Left renal cortex interstitium (tissue), 4 donors: ENCODE measurements at regions not wholly inside any gene's neighbourhood (a gene's known extent, or its start where the extent isn't known, plus 50 kb on each side); places are given as distances from the start of the nearest gene placed in this dataset.
"Not testable (repeated sequence)": the region's sequence is repeated elsewhere in the genome, so short reads cannot be mapped to it uniquely, and the experiment has no call there.

ENCODE experiments used
- DNase-seq, 4 donors: peaks; one replicate each; pipeline ENCODE4 v3.0.0-alpha.2; 2013; ENCODE audit warnings: low read depth in 4 of 4, low spot score in 2 of 4, missing footprints in 1 of 4

DNA sequence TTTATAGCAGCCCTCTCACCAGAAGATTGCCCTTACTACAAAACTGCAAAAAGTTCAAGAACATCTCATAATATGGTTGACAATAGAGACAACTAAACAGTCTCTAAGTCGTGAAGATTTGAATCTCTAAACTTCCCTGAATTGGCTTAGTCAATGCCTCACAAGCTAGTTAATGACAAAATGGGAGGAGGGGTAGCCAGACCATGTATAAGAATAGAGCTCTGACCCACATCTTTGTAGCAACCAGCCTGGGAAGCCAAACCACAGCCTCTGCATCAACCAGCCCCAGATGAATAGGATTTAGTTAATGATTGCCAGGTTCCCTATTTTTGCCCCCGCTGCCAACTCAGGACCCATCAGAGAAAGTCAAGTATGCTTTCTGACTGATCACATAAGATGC, 1265.9 kb upstream of the PCDH10 start:
- not testable (repeated sequence) for DNase-seq

DNA sequence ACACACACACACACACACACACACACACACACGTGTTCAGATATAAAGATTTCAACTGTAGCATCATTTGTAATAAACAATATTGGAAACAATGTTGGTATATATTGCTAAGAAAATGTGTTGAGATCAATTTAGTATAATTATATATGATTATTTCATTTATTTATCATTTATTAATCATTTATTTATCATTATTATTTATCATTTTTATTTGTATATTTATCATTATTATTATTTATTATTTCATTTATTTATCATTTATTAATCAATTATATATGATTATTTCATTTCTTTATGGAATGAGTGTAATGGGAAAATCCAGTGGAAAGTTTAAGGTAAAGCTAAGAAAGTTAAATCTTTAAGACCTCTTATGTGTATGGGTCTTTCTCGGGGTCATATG, 1223.4 kb upstream of the PCDH10 start:
- DNase-seq, result not testable (repeated sequence)

DNA sequence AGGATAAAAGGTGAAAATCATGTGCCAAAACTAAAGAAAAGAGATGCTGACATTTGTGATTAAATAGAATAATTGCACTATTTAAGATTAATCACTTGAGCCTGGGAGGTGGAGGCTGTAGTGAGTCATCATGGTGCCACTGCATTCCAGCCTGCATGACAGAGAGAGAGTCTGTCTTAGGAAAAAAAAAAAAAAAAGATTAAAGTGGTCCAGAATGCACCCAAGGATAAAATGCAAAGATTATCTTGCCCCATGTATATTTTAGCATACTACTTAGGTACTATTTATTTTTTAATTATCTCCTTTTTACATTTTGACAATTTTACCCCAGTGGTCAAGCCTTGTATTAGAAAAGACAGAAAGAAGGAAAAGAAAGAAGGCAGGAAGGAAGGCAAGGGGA, 1181.4 kb upstream of the PCDH10 start:
- not testable (repeated sequence) for DNase-seq

DNA sequence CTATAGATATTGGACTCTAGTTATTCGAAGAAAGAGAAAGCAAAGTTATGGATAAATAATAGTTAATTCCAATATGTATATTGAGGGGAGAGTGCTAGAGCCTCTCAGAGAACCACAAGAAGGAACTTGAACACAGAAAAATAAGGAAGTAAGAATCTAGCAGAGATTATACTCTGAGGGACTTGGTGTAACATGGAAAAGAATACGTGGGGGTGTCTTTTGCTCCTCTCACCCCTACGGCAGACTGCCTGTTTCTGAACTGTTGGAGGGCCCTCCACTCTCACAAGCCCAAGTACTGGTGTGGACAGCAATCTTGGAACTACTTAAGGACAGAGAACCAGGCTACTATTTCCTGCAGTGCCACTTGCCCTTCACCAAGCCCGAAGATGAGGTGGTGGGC, 1174.4 kb upstream of the PCDH10 start:
- no peak for DNase-seq

DNA sequence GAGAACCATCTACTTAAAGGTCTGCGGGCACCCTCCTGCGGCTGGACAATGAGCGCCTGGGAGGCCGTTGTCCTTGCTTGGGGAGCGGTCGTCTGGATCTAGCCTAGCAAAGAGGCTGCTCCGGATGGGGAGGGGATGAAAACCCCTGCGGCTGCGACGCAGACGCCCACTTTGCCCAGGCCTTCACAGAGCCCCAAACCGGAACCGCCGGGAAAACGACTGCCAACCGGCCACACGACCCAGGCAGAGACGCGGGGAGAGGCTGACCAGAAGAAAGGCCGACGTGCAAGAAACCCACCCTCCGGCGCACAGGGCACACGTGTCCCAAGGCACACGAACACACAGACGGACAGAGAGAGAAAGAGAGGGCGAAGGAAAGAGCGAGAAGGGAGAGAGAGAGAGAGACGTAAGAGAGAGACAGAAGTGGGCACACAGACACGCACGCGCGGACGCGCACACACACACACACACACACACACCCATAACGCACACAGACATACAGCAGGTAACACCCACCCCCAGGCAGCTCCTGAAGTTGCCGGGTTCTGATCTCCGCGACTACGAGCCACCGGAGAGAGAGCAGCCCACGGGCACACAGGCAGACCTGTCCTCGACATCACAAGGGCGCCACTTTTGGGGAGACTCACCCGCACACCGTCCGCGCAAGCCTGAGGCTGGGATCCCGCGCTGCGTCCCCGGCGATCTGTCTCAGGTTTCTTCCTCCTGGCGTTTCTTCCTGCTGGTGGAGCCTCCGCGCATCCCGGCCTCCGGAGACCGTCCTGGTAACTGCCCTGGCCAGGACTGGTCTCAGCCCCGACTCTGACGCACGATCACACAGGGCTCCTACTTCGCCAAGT, 1173.6 kb upstream of the PCDH10 start:
- DNase-seq, result not testable (repeated sequence)

DNA sequence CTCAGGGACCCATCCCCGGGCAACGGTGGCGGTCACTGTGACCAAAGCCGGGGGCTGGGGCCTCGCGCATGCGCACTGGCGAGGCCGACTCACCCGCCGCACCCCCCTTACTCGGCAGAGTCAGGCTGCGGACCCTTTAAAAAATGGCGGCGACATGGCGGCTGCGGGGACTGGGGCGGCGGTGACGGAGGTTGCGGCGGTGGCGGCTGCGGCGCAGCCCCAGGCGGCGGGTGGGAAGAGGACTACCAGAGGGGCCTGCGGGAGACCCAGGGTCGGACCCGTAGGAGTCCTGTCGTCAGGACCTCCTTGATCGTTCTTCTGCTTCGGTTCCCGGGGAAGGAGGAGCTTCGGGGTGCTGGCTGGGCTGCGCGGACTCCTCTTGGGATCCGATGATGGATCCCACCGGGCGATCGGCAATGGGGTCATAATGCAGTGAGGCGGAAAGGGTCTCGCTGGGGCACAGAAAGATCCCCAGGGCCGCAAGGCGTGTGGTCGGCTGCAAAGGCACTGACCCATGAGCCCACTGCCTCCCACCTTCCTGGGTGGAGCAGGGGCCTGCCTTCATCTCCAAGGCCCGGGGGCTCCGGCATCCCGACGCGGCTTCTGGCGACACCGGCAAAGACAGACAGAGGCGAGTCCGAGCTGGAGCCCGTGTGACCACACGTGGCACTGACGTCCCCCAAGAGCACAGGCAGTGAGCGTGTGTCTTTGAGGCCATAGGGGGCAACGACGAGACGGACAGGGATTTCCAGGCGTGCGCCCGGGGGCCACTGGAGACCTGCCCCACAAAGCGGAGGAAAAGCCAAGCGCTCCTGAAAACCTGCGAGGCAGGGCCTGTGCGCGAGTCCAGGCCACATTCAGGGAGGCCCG, 1172.7 kb upstream of the PCDH10 start:
- not testable (repeated sequence) for DNase-seq

DNA sequence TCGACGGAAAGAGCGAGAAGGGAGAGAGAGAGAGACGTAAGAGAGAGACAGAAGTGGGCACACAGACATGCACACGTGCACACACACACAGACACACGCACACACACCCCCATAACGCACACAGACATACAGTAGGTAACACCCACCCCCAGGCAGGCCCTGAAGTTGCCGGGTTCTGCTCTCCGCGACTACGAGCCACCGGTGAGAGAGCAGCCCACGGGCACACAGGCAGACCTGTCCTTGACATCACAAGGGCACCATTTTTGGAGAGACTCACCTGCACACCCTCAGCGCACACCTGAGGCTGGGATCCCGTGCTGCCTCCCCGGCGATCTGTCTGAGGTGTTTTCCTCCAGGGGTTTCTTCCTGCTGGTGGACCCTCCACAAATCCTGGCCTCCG, 1171.0 kb upstream of the PCDH10 start:
- no peak for DNase-seq

DNA sequence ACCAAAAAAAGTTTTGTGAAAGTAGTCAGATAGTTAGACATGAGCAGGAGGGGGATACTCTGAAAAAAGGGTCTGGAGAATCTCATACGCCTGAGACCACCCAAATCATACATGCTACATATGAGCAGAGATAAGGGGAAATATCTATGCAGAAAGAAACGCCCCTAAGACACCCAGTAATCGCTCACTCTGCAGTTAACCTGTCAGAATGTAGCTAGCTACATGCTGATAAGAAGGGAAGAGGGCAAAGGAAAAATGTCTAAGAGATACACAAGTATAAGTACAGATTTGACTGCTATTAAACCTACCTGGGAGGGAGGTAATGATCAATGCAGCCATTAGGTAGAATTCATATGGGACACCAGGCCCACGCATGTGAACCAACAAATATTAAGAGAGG, 1159.5 kb upstream of the PCDH10 start:
- no peak for DNase-seq

DNA sequence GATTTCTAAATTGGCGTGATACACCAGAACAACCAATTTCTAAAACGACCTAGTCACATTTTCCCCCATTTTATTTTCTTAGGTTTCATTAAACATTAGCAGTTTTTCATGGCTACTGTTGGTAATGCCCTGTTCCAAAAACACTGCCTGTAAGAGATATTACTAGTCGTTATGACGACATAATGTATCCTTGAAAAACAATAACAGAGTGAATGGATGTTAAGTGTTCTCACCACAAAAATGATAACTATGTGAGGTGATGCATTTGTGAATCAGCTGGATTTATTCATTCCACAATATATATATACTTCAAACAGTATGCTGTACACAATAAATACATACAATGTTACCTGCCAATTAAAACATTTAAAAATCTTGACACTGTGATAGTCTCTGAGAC, 1147.6 kb upstream of the PCDH10 start:
- DNase-seq, result no peak

DNA sequence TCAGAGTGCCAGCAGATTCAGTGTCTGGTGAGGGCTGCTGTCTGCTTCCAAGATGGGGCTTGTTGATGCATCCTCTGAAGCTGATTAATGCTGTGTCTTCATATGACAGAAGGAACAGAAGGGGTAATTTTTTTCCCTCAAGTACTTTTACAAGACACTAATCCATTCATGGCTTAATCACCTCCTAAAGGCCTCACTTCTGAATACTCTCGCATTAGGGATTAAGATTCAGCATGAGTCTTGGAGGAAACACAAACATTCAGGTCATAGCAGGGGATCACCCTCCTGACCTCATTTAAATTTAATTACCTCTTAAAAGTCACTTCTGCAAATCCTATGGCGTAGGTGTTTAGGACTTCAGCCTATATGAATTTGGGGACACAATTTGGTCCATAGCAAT, 1145.5 kb upstream of the PCDH10 start:
- DNase-seq, result no peak

DNA sequence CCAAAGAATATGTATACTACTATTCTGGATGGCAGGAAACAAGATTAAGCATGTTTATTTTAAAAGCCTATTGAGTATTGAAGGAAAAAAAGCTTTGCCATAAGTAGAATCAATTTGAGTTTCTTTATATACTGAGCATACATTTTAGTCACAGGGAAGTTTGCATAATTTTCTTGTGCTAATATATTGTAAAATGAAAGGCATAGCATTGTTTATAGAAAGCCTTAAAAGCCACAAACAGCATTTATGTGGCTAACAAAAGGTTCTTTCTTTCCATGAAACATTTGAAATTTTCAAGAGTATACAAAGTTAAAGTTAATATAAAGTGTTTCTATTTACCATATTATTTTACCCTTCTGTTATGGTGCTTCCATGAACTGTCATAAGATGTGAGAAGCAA, 1133.8 kb upstream of the PCDH10 start:
- DNase-seq, result no peak

DNA sequence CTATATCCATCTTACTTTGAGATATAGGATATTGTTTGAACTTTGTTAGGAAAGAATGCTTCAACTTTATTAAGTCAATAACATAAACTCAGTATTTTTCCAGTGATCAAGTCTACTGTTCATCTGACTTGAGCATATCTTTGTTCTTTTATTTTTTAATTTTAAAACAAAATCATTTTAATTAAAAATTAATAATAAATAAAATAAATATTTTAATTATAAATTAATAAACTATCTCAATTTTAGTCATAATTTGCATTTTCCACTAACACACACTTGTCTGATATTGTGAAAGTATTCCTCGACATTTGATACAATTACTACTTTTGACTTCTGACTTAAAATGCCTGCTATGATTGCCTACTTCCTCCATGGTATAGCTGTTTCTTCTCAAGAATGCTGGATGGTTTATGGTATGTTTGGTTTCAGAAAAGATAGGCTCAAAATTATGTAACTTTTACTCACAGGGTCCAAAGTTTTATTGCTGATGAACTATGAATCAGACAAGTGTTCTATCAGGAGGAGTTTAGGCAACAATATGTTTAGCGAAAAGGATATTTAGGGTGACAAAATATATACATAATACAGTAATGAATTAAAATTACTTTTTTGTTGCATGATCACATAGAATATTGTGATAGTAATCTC, 1132.3 kb upstream of the PCDH10 start:
- no peak for DNase-seq

DNA sequence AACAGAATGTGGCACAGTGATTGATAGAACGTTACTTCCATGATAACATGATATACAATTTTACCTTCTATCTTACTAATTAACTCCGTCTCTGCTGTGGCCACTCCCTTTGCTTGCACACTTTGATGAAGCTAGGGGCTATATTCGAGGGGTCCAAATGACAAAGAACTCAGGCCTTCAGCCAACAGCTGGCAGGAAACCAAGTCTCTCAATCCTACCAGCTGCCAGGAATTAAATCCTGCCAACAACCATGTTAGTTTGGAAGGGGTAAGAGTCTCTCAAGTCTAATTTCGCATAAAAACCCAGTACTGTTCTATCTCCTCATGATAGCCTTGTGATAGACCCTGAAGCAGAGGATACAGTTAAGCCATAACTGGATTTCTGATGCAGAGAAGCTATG, 1122.9 kb upstream of the PCDH10 start:
- no peak for DNase-seq

DNA sequence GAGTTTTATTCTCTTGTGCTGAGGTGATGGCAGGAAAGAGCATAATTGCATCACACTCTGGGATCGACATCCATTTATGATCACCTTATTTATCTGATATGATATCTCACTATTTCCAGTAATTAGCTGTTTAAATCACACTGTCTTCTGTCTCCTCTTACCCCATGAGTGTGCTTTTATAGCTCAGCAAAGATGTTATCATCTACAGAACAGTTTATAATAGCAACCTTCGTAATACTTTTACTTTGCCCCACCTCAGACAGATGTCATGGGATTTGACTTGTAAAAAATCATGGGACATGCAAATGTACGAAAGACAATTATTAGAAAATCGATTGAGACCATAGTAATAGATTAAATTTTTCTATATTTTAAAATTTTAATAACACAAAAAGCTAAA, 1122.3 kb upstream of the PCDH10 start:
- DNase-seq, result no peak

DNA sequence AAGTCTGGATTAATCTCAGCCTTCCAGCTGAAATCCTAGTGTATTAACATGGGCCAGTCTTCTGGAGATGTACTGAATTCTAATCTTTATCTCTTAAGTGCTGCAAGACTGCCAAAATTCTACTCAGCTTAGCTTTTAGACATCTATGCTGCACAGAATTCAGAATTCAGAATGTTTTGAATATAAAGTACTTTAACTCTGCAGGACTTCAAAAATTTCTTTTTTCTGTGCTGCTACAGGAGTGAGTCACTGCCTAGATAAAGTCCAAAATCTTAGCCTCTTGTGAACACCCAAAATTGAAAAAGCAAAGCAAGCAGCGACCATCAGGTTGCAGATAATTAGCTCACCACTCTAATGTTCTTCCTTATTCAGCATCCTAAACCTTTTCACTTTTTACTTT, 1092.6 kb upstream of the PCDH10 start:
- DNase-seq, result no peak

DNA sequence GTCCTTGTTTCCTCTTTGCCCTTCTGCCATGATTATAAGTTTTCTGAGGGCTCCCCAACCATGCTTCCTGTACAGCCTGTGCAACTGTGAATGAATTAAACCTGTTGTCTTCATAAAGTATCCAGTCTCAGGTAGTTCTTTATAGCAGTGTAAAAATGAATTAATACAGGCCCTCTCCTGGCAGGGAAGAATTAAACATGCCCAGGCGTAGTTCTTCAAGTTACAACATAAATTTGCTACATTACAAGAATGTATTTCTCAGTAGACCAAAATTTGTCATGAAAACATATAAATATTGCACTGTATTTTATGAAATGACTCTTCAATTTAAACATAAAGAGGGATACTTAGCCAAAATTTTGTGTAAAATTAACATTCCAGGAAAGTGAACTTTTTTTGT, 1089.9 kb upstream of the PCDH10 start:
- no peak for DNase-seq

DNA sequence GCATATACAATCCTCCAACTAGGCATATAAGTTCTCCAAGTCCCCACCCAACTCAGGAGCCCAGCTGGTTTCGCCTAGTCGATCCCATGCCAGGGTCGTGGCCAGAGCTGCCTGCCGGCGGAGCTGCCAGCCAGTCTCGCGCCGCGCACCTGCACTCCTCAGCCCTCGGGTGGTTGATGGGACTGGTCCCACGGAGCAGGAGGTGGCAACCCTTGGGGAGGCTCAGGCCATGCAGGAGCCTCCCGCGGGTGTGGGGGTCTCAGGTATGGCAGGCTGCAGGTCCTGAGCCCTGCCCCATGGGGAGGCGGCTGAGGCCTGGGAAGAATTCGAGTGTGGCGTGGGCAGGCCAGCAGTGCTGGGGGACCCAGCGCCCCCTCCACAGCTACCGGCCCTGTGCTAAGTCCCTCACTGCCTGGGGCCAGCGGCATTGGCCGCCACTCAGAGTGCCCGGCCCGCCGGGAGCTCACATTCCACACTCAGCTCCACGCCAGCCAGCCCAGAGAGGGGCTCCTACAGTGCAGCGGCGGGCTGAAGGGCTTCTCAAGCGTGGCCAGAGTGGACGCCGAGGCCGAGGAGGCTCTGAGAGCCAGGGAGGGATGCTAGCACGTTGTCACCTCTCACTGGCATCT, 1086.4 kb upstream of the PCDH10 start:
- DNase-seq, result no peak

DNA sequence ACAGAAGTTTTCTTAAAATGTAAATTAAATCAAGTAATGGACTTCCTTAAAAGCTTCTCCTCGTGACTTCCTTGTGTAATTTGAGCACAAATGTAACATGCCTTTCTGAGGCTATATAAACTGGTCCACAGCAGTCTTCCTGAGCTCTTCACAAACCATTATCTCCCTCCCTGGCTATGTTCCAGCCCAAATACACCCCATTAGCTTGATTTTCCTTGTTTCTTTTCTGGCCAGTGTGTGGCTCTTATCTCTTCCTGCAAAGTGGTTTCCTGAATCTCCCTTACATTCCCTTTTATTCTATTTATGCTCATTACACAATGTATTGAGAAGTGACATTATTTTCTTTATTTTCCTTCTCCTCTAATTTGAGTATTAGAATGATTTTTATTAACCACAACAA, 1085.3 kb upstream of the PCDH10 start:
- peak in 1 of 4 donors; percentile 0 for DNase-seq

DNA sequence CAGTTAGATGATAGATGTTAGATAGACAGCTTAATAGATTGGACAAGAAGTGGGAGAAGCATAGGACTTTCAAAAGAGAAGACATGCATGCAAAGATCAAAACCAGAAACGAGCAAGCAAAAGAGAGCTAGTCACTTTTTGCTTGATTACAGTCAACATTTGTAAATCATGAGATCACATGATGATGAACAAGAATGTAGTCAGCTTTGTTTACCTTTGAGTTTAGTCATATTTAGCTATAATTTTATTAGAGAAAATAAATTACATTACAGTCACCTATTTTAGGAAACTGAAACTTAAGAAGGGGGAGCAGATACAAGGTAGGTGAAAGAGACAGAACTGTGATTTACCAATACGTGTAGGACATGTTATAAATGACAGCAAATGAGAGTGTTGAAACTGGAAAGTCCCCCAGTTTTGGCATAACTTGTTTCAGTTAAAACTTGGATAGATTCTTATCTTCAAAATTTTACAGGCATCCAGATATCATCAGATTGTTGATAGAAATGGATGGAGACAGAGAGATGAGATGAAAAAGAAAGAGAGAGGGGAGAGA, 1083.1 kb upstream of the PCDH10 start:
- no peak for DNase-seq

DNA sequence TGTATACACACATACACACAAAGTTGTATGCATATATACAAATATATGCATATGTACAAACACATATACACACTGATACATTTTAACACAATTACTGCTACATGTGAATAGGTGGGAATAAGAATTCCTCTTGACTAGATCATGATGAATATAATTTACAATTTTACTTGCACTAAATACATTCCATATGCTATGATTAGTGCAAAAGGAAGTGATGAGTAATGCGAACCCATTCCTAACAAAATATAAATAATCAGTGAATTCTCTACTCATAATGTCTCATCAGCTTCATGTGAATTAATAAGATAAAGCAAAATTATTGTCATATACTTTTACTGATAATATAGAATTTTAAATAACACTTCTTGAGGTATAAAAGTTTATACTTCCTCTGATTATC, 1077.3 kb upstream of the PCDH10 start:
- DNase-seq, result no peak

DNA sequence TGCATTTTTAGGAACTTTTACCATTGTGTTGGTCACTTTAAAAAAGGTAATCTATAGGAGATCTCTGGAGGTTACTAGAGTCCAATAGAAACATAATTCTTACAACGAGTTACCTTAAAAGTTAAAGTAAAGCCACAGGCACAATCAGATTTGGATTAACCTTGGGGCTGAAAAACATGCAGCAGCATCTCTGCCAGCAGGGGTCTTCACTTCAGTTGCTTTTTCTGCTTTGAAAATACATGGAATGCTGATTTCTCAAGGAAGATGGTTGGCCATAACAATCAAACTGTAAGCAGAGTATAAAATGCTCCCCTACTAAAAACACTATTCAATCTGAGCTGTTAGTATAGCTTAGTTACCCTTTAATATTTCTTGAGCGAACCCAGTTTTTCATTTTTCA, 1072.3 kb upstream of the PCDH10 start:
- DNase-seq, result no peak
